K562 (cell line): ENCODE measurements at regions not wholly inside any gene's neighbourhood (a gene's known extent, or its start where the extent isn't known, plus 50 kb on each side); places are given as distances from the start of the nearest gene placed in this dataset.

ENCODE experiments used
- ATAC-seq: fragments of 200-7000 bp; cut with Tn5 transposase; 3 replicates; pipeline ENCODE4 v1.9.1; 2020; ENCODE audit warnings: moderate library complexity
- BruUV-seq: library from RNA; stranded (reverse); fragments of 400-500 nt; replicated peaks from 2 replicates; lab custom pipeline; 2021; lab: Mats Ljungman, UMichigan
- CTCF ChIA-PET: fragments of 300-600 bp; formaldehyde crosslinking; extraction: SDS; loops from one replicate; lab custom pipeline; 2021; ENCODE audit warnings: low intra/inter-chr PET ratio; lab: Yijun Ruan, JAX
- POLR2A ChIA-PET: fragments of 300-600, 350-650 bp; sonication (Branson Sonifier 250); formaldehyde crosslinking; extraction: SDS; loops from one replicate; lab custom pipeline; 2021; ENCODE audit warnings: antibody characterized with exemption, inconsistent platforms; lab: Yijun Ruan, JAX
- DNase-seq, 4 experiments: peaks; one replicate each; pipeline versions ENCODE4 v3.0.0 to v3.0.0-alpha.2; 2011 to 2018; ENCODE audit warnings: low spot score in 3 of 4, mixed read lengths in 3 of 4; ENCODE audit errors: extremely low read depth in 1 of 4
- FAIRE-seq: peaks from 2 replicates; lab custom pipeline; 2011; peaks lifted over from hg19 to GRCh38; lab: Jason Lieb, UNC
- H2AFZ ChIP-seq: 2 replicates; pipeline ENCODE4 v1.6.0; 2011; ENCODE audit warnings: low read depth, low read length, control low read depth, inconsistent platforms
- H3K27ac ChIP-seq: fragments of 200-600 bp; 3 replicates; pipeline ENCODE4 v1.8.0; 2011; ENCODE audit warnings: low read depth, mild to moderate bottlenecking, control low read depth, inconsistent platforms, low read length, moderate library complexity, mixed read lengths; ENCODE audit errors: extremely low read depth
- H3K27me3 ChIP-seq, 2 experiments: fragments of 300-600 bp in 1 of 2; 2 replicates in 1 of 2; 3 replicates in 1 of 2; pipeline versions ENCODE4 v1.6.0 to v1.8.0; 2011; ENCODE audit warnings: inconsistent platforms in 2 of 2, low read length in 2 of 2, mild to moderate bottlenecking in 1 of 2, mixed read lengths in 1 of 2, moderate library complexity in 1 of 2; ENCODE audit not compliant: control insufficient read depth in 2 of 2, insufficient read depth in 2 of 2
- H3K36me3 ChIP-seq: fragments of 300-600 bp; 3 replicates; pipeline ENCODE4 v1.8.0; 2011; ENCODE audit warnings: mild to moderate bottlenecking, low read length, inconsistent platforms; ENCODE audit not compliant: control insufficient read depth, insufficient read depth
- H3K4me1 ChIP-seq, 2 experiments: fragments of 200-600 bp in 1 of 2; replicated peaks in 1 of 2; 2 replicates in 1 of 2; 3 replicates in 1 of 2; pipeline versions ENCODE4 v1.5.1 to v1.8.0; 2011; ENCODE audit warnings: inconsistent platforms in 2 of 2, low read length in 2 of 2, mild to moderate bottlenecking in 1 of 2, mixed read lengths in 1 of 2, moderate library complexity in 1 of 2; ENCODE audit not compliant: control insufficient read depth in 2 of 2, insufficient read depth in 2 of 2
- H3K4me2 ChIP-seq: 2 replicates; pipeline ENCODE4 v1.6.1; 2011; ENCODE audit warnings: low read length, control low read depth, inconsistent platforms, mixed read lengths; ENCODE audit not compliant: insufficient read depth
- H3K4me3 ChIP-seq: fragments of 200-600 bp; sonication (generic), shearing (Covaris generic); 2 replicates; pipeline ENCODE4 v1.5.1; 2016; ENCODE audit warnings: control low read depth, inconsistent platforms
- H3K79me2 ChIP-seq: fragments of 200-600 bp; 3 replicates; pipeline ENCODE4 v1.8.0; 2011; ENCODE audit warnings: low read length, inconsistent platforms; ENCODE audit not compliant: control insufficient read depth, insufficient read depth
- H3K9ac ChIP-seq, 2 experiments: 2 replicates each; pipeline versions ENCODE4 v1.6.0 to v1.6.1; 2011; ENCODE audit warnings: low read depth in 2 of 2, low read length in 2 of 2, control low read depth in 1 of 2, inconsistent platforms in 1 of 2, mild to moderate bottlenecking in 1 of 2, mixed read lengths in 1 of 2; ENCODE audit not compliant: insufficient read depth in 1 of 2
- H3K9me1 ChIP-seq: one replicate; pipeline ENCODE4 v1.6.0; 2011; ENCODE audit warnings: inconsistent platforms, mild to moderate bottlenecking, low read length, moderate library complexity; ENCODE audit not compliant: control insufficient read depth, insufficient read depth
- H3K9me3 ChIP-seq: replicated peaks from 2 replicates; pipeline ENCODE4 v1.5.1; 2011; ENCODE audit warnings: low read depth, low read length, inconsistent platforms; ENCODE audit not compliant: control insufficient read depth, insufficient read depth
- H4K20me1 ChIP-seq: replicated peaks from 2 replicates; pipeline ENCODE4 v1.6.1; 2011; ENCODE audit warnings: low read length, inconsistent platforms, mixed read lengths; ENCODE audit not compliant: control insufficient read depth, insufficient read depth
- HMG20B ChIP-seq: fragments of 250-450 bp; sonication (Bioruptor Pico); IDR thresholded peaks from 2 replicates; pipeline ENCODE4 v1.5.0; 2021; ENCODE audit warnings: mild to moderate bottlenecking
- RBM39 ChIP-seq: fragments of 200-400 bp; formaldehyde crosslinking; optimal IDR thresholded peaks from 2 replicates; pipeline ENCODE3; 2018; ENCODE audit warnings: low read depth, low read length
- ZFPM2 ChIP-seq: fragments of 250-450 bp; sonication (Bioruptor Pico); IDR thresholded peaks from 2 replicates; pipeline ENCODE4 v1.5.1; 2022; ENCODE audit warnings: mild to moderate bottlenecking
- WGBS: fragments of 100-300 bp; shearing (Covaris generic); methylation state at CpG from one replicate; pipeline ENCODE4 v1.1.6; 2016; ENCODE audit warnings: low coverage, mixed read lengths; ENCODE audit not compliant: insufficient coverage; ENCODE audit errors: missing lambda C conversion rate; 5-methylcytosine and 5-hydroxymethylcytosine counted together
- in situ Hi-C: fragments of 300-500 bp; cut with MboI; formaldehyde crosslinking; loops from 4 replicates; pipeline ENCODE4 v1.15.0; 2018; ENCODE audit warnings: inconsistent platforms, mixed read lengths
- intact Hi-C: fragments of 100-400 bp; cut with micrococcal nuclease; formaldehyde crosslinking; loops from 2 replicates; pipeline ENCODE4 v1.14.2; 2022
- TF ChIP-seq, protein P1 (sequence below): sonication (generic); formaldehyde crosslinking; IDR thresholded peaks from 2 replicates; pipeline ENCODE4 v1.8.1; 2022; ENCODE audit warnings: missing genetic modification reagents
- TF ChIP-seq, protein P2 (sequence below): fragments of 450-650 bp; IDR thresholded peaks from 2 replicates; pipeline ENCODE4 v1.6.1; 2018; ENCODE audit warnings: mild to moderate bottlenecking, low read depth; ENCODE audit not compliant: partially characterized antibody

DNA sequence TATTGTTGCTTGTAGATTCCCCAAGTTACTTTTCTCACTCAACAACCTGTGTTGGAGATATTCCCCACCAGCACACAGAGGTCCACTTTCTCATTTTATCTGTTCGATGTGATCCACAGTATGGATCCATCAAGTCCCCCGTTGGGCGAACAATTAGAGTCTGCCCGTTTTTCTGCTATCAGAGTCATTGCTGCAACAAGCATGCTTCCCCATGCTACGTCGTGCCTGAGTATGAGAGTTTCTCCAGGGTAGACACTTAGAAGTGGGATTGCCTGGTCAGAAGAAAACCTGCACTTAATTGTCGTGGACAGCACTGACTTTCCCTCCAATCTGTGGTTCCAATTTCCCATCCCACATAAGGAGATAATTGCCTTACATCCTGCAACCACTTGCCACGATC lies 62.7 kb upstream of the SHOX start:
- POLR2A ChIA-PET, result no interaction called here
- H3K4me2 ChIP-seq, result no peak overlapping the region
- no peaks in the 10 kb centered on the region for H3K9me1 ChIP-seq
- no peak overlapping the region for H2AFZ ChIP-seq
- no peaks in the 10 kb centered on the region for H3K36me3 ChIP-seq
- H3K9me3 ChIP-seq, result no peaks in the 10 kb centered on the region; the same call in 1 of the 2 replicates
- 0% methylated on average over 8 of the region's 8 CpGs for WGBS
- CTCF ChIA-PET, result no interaction called here
- no peak overlapping the region for H3K4me3 ChIP-seq
- DNase-seq, result no peak
- no TSS peak for BruUV-seq
- no peaks in the 10 kb centered on the region for H4K20me1 ChIP-seq
- no peaks in the 10 kb centered on the region for H3K27me3 ChIP-seq
- TF ChIP-seq ZFPM2 (CRISPR knock-in tag) (no peak), RBM39 (no peak), HMG20B (no peak)
- TF ChIP-seq, protein P1, sequence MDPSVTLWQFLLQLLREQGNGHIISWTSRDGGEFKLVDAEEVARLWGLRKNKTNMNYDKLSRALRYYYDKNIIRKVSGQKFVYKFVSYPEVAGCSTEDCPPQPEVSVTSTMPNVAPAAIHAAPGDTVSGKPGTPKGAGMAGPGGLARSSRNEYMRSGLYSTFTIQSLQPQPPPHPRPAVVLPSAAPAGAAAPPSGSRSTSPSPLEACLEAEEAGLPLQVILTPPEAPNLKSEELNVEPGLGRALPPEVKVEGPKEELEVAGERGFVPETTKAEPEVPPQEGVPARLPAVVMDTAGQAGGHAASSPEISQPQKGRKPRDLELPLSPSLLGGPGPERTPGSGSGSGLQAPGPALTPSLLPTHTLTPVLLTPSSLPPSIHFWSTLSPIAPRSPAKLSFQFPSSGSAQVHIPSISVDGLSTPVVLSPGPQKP (CRISPR knock-in tag), result no peak
- TF ChIP-seq, protein P2, sequence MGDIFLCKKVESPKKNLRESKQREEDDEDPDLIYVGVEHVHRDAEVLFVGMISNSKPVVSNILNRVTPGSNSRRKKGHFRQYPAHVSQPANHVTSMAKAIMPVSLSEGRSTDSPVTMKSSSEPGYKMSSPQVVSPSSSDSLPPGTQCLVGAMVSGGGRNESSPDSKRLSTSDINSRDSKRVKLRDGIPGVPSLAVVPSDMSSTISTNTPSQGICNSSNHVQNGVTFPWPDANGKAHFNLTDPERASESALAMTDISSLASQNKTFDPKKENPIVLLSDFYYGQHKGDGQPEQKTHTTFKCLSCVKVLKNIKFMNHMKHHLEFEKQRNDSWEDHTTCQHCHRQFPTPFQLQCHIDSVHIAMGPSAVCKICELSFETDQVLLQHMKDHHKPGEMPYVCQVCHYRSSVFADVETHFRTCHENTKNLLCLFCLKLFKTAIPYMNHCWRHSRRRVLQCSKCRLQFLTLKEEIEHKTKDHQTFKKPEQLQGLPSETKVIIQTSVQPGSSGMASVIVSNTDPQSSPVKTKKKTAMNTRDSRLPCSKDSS, result no peak
- ATAC-seq, result no peak
- H3K27ac ChIP-seq, result no peak overlapping the region
- intact Hi-C loops, result no loop called here
- in situ Hi-C loops, result no loop called here
- no peaks in the 10 kb centered on the region; a peak in 1 of 5 replicates for H3K4me1 ChIP-seq
- H3K9ac ChIP-seq, result no peak overlapping the region
- no peaks in the 10 kb centered on the region for H3K79me2 ChIP-seq
- no peak for FAIRE-seq
